Mucosa of rectum (tissue), 2 donors: ENCODE measurements at regions not wholly inside any gene's neighbourhood (a gene's known extent, or its start where the extent isn't known, plus 50 kb on each side); places are given as distances from the start of the nearest gene placed in this dataset.
"Not testable (repeated sequence)": the region's sequence is repeated elsewhere in the genome, so short reads cannot be mapped to it uniquely, and the experiment has no call there.

Source experiments
- H3K27ac ChIP-seq, 2 donors: one replicate each; pipeline ENCODE4 v1.7.0; 2013; ENCODE audit warnings: inconsistent platforms in 2 of 2, low read depth in 2 of 2, low read length in 2 of 2
- H3K27me3 ChIP-seq, 2 donors: one replicate each; pipeline ENCODE4 v1.7.0; 2013; ENCODE audit warnings: low read length in 2 of 2; ENCODE audit not compliant: control insufficient read depth in 2 of 2, insufficient read depth in 2 of 2
- H3K36me3 ChIP-seq, 2 donors: one replicate each; pipeline ENCODE4 v1.7.0; 2013; ENCODE audit warnings: low read length in 2 of 2; ENCODE audit not compliant: control insufficient read depth in 2 of 2, insufficient read depth in 2 of 2
- H3K4me1 ChIP-seq, 2 donors: one replicate each; pipeline ENCODE4 v1.7.0; 2013; ENCODE audit warnings: low read length in 2 of 2, mild to moderate bottlenecking in 1 of 2; ENCODE audit not compliant: control insufficient read depth in 2 of 2, insufficient read depth in 2 of 2
- H3K4me3 ChIP-seq, 2 donors: one replicate each; pipeline ENCODE4 v1.7.0; 2013; ENCODE audit warnings: low read length in 2 of 2
- H3K9ac ChIP-seq, 2 donors: one replicate each; pipeline ENCODE4 v1.7.0; 2013; ENCODE audit warnings: low read length in 2 of 2, low read depth in 1 of 2, mild to moderate bottlenecking in 1 of 2
- H3K9me3 ChIP-seq, 2 donors: one replicate each; pipeline ENCODE4 v1.7.0; 2013; ENCODE audit warnings: low read length in 2 of 2; ENCODE audit not compliant: control insufficient read depth in 2 of 2
- donor health status: healthy.
- donor health status: Normal muscosa, but diverticular disease.

GRCh38 chr15:77837649-77838025, 204.9 kb upstream of the LINGO1 start:
- Histone ChIP-seq H3K4me3 (no peak overlapping the region), H3K27me3 (peaks cover 0 to 2% of the 10 kb centered on the region in 2 donors), H3K4me1 (no peaks in the 10 kb centered on the region), H3K27ac (no peak overlapping the region), H3K9me3 (no peaks in the 10 kb centered on the region), H3K36me3 (no peaks in the 10 kb centered on the region), H3K9ac (no peak overlapping the region)

- Histone ChIP-seq H3K4me3 (no peak overlapping the region), H3K9ac (no peak overlapping the region), H3K27me3 (peaks cover 0 to 2% of the 10 kb centered on the region in 2 donors), H3K27ac (no peak overlapping the region), H3K4me1 (no peaks in the 10 kb centered on the region), H3K36me3 (no peaks in the 10 kb centered on the region), H3K9me3 (no peaks in the 10 kb centered on the region)
These were observed 204.4 kb upstream of the LINGO1 start for GRCh38 chr15:77836906-77837648.

GRCh38 chr15:77836121-77836692, 203.5 kb upstream of the LINGO1 start:
- H3K9me3 ChIP-seq = no peaks in the 10 kb centered on the region
- H3K36me3 ChIP-seq = no peaks in the 10 kb centered on the region
- H3K27me3 ChIP-seq = peaks cover 0 to 2% of the 10 kb centered on the region in 2 donors
- no peak overlapping the region for H3K27ac ChIP-seq
- no peak overlapping the region for H3K4me3 ChIP-seq
- H3K9ac ChIP-seq = no peak overlapping the region
- no peaks in the 10 kb centered on the region for H3K4me1 ChIP-seq

GRCh38 chr15:77834276-77834990, 201.7 kb upstream of the LINGO1 start:
- H3K27me3 ChIP-seq = no peaks in the 10 kb centered on the region
- no peak overlapping the region for H3K4me3 ChIP-seq
- no peaks in the 10 kb centered on the region for H3K4me1 ChIP-seq
- no peaks in the 10 kb centered on the region for H3K9me3 ChIP-seq
- H3K36me3 ChIP-seq = no peaks in the 10 kb centered on the region
- H3K27ac ChIP-seq = no peak overlapping the region
- no peak overlapping the region for H3K9ac ChIP-seq

GRCh38 chr15:77832874-77833273, 200.2 kb upstream of the LINGO1 start:
- H3K36me3 ChIP-seq = no peaks in the 10 kb centered on the region
- no peaks in the 10 kb centered on the region for H3K9me3 ChIP-seq
- H3K27me3 ChIP-seq = no peaks in the 10 kb centered on the region
- H3K4me3 ChIP-seq = no peak overlapping the region
- no peak overlapping the region for H3K27ac ChIP-seq
- H3K9ac ChIP-seq = no peak overlapping the region
- H3K4me1 ChIP-seq = no peaks in the 10 kb centered on the region

- Histone ChIP-seq H3K9me3 (no peaks in the 10 kb centered on the region), H3K4me1 (no peaks in the 10 kb centered on the region), H3K27ac (no peak overlapping the region), H3K9ac (no peak overlapping the region), H3K36me3 (no peaks in the 10 kb centered on the region), H3K4me3 (no peak overlapping the region), H3K27me3 (no peaks in the 10 kb centered on the region)
These were observed 199.3 kb upstream of the LINGO1 start for GRCh38 chr15:77831986-77832385.

GRCh38 chr15:77830051-77830468, 197.3 kb upstream of the LINGO1 start:
- Histone ChIP-seq H3K27me3 (no peaks in the 10 kb centered on the region), H3K36me3 (no peaks in the 10 kb centered on the region), H3K27ac (no peak overlapping the region), H3K4me3 (no peak overlapping the region), H3K4me1 (no peaks in the 10 kb centered on the region), H3K9ac (no peak overlapping the region), H3K9me3 (no peaks in the 10 kb centered on the region)

GRCh38 chr15:77829331-77829730, 196.6 kb upstream of the LINGO1 start:
- not testable (repeated sequence) for H3K27ac ChIP-seq, H3K27me3 ChIP-seq, H3K4me3 ChIP-seq, H3K9ac ChIP-seq, H3K4me1 ChIP-seq, H3K9me3 ChIP-seq, H3K36me3 ChIP-seq

GRCh38 chr15:77827860-77828259, 195.1 kb upstream of the LINGO1 start:
- no peaks in the 10 kb centered on the region for H3K36me3 ChIP-seq
- no peaks in the 10 kb centered on the region for H3K9me3 ChIP-seq
- H3K4me3 ChIP-seq = no peak overlapping the region
- no peaks in the 10 kb centered on the region for H3K4me1 ChIP-seq
- H3K27ac ChIP-seq = no peak overlapping the region
- H3K9ac ChIP-seq = no peak overlapping the region
- H3K27me3 ChIP-seq = no peaks in the 10 kb centered on the region

- no peak overlapping the region for H3K9ac ChIP-seq
- peaks cover 9% of the 10 kb centered on the region in 2 donors for H3K27me3 ChIP-seq
- no peak overlapping the region for H3K27ac ChIP-seq
- H3K4me1 ChIP-seq = no peaks in the 10 kb centered on the region
- no peaks in the 10 kb centered on the region for H3K36me3 ChIP-seq
- no peaks in the 10 kb centered on the region for H3K9me3 ChIP-seq
- no peak overlapping the region for H3K4me3 ChIP-seq
These were observed 193.4 kb upstream of the LINGO1 start for GRCh38 chr15:77826006-77826695.
